GM21723 (cell line): ENCODE measurements at regions not wholly inside any gene's neighbourhood (a gene's known extent, or its start where the extent isn't known, plus 50 kb on each side); places are given as distances from the start of the nearest gene placed in this dataset.

ENCODE experiments used
- ATAC-seq: cut with Tn5 transposase; IDR thresholded peaks from one replicate; pipeline ENCODE4 v1.9.1; 2021; ENCODE audit warnings: mild to moderate bottlenecking, moderate library complexity; ENCODE audit not compliant: unreplicated experiment

DNA sequence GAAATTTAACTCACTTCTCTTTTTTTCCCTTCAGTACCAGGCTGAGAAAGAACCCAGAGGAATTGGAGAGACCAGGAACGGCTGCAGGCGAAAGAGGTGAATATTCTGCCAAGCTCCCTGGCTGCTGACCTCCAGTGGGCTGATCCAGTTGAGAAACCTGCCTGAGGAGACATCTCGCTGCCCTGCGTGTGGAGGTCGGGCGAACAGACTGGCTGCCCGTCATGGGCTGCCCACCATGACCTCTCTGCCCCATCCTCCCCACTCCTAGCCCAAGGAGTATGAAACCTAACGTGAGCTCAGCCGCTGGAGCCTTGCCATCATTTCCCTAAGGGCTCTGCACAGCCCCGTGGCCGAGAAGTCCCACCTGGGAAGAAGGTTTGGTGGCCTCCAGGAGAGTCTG, 148.8 kb upstream of the SALL3 start:
- ATAC-seq, result no peak

DNA sequence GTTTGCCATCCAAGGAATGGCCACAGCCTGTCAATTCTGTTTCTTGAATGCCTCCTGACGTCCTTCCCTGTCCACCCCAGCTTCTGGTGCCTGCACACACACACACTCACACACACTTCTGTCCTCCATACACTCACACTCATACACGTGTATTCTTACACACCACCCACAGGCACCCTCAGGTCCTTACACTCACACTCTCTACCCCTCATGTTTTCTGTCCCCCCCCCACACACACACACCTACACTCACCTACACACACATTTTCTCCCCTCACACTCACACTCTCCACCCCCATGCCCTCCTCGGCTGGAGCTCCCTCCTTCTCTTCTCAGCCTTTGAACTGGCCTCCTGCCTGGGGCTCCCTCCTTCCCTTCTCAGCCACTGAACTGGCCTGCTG, 148.0 kb upstream of the SALL3 start:
- no peak for ATAC-seq

DNA sequence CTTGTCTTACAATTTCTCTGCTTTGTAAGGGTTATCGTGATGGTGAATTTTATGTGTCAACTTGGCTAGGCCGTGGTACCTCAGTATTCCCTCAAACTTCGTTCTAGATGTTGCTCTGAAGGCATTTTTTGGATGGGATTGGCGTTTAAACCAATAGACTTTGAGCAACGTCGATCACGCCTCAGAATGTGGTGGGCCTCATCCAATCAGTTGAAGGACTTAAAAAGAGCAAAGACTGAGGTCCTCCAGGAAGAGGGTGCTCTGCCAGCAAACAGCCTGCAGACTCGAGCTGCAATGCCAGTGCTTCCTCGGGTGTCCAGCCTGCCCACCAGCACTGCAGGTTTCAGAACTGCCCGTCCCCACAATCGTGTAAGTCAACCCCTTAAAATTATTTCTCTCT, 145.8 kb upstream of the SALL3 start:
- no peak for ATAC-seq

DNA sequence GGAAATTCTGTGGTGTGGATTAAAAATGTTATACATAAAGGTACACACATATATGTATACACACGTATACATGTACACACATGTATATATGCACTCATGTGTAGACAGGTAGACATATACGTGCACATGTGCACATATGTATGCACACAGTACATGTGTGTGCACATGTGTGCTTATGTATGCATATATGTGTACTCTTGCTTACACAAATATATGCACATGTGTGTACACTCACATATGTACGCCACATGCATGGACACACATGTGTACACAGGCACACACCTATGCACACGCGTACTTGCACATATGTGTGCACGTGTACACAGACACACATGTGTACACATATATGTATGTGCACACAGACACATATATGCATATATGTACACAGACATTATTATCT, 142.8 kb upstream of the SALL3 start:
- ATAC-seq, result no peak

DNA sequence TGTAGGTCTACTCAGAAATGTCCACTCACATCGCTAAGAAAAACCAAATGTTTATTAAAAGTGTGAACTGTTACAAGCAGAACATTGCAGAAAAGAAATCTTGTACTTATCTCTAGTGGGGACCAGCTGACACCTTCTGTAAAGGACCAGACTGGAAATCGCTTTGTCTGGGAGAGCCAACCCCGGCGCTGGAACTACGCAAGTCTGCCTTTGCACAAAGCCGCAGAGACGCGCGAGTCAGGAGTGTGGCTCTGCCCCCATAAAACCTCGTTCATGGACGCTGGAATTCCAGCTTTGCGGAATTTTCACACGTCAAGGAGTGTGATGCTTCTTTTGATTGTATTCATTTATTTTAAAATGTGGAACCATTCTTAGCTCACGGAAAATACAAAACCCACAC, 141.9 kb upstream of the SALL3 start:
- no peak for ATAC-seq

DNA sequence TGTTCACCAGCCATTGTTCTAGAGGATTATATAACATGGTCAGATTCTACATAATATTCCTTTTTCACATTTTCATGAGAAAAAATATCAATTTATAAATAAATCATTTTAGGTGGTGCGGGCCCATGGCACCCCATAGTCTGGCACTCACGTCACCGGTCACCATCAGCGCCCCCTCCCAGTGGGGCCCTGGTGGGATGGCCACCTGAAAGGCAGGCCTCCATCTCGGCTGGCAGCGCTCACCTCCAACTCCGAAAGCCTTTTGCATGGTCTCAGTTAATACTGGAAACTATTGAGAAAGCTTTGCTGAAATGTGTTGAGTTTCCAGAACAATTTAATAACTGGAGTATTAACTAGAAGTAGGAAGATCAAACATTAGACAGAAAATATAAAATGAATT, 141.4 kb upstream of the SALL3 start:
- no peak for ATAC-seq

DNA sequence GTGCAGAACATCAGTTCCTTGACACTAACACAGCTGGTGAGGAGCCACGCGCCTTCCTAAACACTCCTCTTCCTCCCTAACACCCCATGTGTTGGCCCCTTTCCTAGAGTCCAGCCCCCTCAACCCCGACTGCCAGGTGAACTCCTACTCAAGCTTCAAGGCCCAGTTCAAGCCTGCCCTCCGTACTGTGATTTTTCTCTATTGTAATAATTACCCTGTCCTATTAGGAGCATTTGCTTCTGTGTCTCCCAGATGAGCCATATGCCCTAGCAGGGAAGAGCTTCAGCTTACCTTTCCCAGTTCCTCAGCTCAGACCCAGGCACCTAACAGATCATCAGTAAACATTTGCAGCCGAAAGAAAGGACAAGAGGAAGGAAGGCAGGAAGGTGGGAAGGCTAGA, 130.6 kb upstream of the SALL3 start:
- no peak for ATAC-seq

DNA sequence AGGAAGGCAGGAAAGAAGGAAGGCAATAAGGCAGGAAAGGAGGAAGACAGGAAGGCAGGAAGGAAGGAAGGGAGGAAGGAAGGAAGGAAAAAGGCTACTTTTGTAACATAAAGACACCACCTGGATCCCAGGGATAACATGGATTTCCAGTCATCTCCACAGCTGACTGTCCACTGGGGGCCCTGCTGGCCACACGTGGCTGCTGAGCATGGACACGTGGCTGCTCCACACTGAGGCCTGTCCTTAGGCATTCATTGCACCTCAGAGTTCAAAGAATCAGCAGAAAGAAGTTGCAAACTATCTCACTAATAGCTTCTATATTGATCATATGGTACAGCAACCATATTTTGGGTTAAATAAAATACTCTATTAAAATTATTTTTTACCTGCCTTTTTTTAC, 130.2 kb upstream of the SALL3 start:
- ATAC-seq, result no peak

DNA sequence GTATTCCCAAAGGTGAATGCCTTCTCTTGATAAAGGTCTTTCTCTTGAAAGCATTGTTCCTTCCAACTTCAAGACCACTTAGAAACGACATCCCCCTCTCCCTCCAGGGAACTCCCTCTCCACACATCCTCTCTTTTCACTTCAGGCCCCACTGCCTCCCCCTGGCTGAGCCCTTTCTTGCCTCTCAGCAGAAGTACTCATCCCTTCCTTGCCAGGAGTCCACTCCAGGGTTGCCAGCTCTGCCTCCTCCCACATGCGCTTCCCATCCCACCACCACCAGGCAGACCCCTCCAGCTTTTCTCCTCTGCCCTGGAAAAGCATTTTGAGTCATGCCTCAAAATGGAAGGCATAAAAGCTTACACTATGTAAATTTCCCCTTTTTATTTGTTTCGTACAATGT, 126.3 kb upstream of the SALL3 start:
- ATAC-seq, result no peak

DNA sequence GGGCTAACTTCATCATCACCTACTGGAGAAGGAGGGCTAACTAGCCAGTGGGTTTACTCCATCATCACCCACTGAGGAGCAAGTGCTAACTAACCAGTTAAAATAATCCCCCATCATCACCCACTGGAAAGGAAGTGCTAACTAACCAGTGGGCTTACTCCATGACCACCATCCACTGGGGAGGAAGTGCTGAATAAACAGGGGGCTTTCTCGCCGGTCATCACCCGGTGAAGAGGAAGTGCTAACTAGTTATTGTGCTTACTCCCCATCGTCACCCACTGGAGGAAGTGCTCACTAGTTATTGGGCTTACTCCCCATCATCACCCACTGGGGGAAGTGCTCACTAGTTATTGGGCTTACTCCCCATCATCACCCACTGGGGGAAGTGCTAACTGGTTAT, 124.4 kb upstream of the SALL3 start:
- no peak for ATAC-seq

DNA sequence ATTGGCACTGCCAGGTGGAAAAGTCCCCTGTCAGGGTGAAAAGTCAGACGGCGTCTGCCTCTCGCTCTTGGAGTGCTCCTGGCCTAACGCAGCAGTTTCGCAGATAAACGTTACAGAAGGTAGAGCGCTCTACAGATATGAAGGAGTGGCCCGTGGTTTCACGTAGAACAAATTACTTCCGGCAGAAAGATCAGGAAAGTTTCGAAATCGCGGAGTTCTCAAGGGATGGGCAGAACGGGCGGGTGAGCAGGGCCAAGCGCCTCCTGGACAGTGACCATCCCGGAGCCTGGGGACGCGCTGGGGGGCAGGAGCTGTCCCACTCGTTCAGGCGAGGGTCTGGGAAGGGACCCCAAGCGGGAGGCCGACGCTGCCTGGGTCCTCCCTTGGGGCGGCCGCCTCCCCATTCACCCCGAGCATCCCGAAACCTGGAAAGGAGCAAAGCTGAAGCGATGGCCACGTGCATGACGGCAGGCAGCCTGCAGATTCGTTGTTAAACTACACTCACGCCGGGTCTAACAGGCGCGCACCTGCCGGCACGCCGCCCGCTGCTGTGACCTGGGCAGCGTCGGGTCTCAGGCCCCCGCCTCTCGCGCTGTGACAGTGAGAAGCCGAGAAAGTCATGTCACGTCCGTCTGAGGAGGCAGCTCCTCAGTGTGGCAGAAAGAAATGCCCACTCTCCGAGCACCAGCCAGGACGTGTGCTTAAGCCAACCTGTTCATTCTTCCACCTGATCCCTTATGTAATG, 122.9 kb upstream of the SALL3 start:
- ATAC-seq, result no peak

DNA sequence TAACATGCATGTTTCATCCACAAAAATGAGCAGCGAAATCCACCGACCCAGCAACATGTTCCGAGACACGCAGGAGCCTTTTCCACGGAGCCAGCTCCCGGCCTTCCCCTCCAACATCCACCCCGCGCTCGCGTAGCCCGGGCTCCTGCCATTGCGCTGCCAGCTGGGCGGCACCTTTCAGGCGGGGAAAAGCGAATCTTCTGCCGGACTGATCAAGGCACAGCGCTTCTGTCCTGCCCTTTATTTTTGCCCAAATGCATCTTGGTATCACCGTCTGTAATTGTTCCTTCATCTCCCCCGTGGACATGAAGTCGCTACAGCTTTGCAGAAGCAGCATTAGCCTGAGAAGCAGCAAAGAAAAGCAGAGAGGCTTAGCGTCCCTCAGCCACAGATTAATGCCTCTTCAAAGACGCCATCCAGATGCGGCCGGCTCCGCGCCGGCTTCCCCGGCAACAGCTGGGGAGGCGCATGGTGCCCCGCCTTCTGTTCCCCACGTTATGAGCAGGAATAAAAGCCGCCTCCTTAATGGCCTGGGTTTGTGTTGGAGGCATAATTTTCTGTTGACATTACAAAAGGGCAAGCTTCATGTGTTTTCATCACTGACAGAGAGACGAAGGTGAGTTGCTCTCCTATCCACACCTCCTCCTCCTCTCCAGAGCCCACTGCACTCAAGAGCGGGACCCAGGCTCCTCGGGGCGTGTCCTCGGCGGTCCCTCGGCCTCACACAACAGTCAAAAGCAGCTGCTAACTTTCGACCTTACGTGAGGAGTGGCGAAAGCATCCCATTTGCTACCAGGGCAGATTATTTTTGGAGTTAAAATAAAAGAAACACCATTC, 122.1 kb upstream of the SALL3 start:
- ATAC-seq, result no peak

DNA sequence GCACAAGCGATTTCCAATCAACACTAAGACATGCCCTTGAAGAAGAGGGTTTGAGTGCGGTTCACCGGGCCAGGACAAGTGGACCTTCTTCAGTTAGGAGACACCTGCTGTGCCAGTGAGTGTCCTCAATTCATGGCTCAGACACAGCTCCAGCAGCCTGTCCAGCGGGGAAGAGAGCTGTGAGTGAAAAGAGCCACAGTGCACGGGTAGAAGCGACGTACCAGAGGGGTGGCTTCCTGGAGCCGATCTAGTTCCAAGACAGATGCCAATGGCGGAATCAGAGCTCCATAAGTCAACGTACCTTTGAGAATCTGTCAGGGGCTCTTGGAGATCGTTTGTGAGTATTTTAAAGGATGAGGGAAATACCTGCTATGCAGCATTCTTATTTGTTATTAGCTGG, 119.9 kb upstream of the SALL3 start:
- no peak for ATAC-seq

DNA sequence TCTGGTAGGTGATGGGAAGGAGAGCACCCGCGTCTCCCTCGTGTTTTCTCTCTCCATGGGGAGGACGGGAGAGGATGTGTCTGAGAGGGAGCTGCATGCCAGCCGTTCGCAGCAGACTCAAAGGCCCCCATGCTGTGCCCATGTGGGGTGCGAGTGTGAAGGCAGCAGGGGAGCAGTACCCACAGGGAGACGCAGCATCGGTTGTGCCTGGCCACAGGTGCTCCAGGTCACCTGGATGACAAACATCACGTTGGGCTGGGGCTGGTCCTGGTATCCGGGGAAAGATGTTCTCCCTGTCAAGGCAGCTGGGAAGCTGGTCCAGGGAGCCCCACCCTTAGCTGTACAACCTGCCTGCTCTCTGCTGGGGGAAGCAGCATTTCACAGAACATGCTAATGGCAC, 119.5 kb upstream of the SALL3 start:
- ATAC-seq, result no peak

DNA sequence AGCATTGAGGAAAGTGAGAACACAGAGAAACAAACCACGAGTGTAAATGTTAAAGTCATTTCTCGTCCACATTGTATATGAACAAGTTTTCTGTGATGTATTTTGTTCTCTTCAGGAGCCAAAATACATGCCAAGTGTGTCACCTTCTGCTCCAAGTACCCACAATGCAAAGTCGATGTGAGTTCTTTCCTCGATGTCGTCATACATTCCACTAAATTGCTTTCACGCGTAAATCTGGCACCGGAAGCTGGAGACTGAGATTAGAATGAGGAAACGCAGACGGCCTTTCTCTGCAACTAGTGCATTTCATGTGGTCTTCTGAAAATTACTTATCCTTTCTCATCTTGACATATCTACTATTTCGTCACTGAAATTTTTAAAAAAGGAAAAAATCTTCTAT, 118.5 kb upstream of the SALL3 start:
- ATAC-seq, result no peak

DNA sequence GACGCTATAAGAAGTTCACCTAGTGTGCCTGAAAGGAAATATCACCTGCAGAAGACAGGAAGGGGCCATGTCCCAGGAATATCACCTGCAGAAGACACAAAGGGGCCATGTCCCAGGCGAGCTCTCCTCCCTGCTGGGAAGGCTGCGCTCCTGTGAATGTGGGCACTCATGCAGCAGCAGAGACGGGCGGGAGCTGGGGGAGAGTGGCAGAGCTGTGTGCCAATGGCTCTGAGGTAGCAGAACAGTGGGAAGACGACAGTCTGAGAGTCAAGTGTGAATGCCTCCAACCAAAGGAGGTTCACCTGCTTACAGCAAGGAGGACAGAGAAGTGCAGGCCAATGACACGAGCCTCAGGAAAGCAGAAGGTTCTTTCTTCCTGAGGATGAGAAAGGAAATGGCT, 117.9 kb upstream of the SALL3 start:
- no peak for ATAC-seq

DNA sequence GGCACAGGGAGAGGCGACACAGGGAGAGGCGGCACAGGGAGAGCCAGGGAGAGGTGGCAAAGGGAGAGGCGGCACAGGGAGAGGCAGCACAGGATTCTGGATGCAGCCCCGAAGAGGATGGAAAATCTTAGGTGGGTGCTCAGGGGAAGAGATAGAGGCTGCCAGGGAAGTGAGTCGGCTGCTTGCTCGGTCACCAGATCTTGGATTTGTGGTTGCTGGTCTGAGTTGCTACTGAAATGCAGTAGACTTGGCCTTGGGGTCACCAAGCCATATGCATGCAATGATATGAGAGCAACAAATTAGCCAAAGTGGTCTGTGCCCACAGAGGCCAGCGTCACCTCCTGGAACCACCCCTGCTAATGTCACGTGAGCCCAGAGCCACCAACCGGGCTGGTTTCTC, 117.2 kb upstream of the SALL3 start:
- ATAC-seq, result no peak

DNA sequence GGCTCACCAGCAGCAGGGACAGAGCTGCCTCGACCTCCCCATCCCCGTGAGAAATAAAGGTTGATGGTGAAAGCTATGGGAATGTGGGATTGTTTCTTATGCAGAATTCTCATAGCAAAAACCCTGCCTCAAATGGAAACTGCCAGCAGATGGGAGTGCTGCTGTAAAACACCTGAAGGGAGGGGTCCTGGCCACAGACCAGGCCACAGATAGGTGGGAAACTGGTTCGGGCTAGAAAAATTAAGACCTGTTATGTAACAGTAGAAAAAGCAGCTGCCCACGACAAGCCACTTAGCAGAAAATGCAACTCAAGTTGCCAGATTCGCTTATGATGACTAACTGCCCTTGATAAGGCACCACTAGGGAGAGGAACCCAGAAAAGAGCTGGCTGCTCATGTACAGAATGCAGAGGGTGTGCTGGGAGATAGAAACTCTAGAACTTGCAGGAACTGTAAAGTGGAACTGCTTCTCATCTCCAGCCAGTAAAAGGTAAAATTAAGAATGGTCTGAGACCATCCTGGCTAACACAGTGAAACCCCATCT, 114.5 kb upstream of the SALL3 start:
- no peak for ATAC-seq

DNA sequence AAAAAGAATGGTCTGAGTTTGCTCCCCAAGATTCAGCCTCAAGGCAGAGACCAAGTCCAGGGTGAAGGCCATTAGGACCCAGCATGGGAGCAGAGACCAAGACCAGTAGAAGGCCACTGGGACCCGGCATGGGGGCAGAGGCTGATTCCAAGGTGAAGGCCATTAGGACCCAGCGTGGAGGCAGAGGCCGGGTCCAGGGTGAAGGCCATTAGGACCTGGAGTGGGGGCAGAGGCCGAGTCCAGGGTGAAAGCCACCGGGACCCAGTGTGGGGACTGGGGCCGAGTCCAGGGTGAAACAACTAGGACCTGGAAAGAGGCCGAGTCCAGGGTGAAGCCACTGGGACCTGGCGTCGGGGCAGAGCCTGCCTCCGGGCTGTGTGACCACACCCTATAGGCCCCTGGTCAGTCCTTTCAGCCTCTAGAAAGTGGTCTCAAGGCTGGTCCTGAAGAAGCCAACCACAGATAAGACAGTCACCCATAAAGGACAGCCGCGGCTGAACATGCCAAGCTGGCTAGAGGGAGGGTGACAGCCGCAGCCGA, 113.8 kb upstream of the SALL3 start:
- no peak for ATAC-seq

DNA sequence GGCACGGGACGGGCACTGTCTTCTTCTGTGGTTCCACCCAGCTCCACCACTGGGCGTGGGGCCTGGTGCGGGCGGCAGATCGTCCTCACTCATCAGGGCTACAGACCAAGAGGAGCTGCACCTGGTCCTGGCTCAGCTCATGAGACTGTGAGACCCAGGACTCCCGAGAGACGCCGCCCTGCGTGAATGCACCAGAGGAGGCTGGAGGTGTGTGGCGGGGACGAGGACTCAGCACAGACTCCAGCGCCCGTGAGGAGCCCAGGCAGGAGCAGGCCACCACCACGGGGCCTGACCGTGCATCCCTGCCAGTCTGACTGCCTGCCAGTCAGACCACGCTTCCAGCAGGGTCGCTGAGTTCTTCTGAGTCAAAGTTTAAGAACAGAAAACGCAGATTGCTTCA, 112.5 kb upstream of the SALL3 start:
- ATAC-seq, result no peak

DNA sequence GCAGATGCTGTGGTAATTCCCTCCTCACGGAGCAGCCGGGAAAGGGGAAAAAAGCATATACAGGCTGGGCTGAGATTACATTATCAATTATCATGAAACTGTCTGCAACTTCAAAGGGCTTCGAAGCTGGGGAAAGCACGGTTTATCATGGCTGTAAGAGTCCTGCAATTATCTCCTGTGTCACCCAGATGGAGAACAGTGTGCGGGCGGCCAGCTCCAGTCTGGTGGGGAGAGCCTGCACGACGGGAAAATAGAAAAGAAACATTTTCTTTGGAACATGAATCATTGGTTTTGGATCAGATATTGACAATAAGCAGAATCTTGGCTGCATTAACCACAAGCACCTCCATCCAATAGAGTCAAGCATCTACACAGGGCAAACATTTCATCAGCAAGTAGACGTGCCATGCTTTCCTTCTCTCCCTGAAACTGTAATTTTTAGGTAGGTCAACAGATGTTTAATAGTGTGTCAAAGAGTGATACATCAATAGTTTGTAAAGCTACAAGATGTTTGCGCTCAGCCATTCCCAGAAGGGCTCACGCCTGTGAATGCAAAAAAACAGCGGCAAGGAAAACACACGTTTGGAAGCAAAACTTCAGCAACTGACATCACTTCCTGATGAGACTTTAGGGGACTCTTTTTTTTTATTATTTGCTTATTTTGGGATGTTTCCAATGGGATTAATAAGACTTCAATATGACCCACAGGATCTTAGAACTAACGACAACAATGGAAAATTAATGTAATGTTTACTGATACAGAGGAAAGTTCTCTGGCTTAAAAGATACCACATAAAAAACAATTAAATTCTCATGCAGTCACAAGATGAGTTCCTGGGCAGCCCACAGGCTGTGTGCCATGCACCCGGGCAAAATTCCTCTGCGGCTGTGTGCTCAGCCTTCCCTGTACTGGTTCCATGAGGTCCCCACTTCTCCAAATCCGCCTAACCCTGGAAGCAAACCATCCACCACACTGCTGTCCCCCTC, 111.0 kb upstream of the SALL3 start:
- no peak for ATAC-seq
